ENCODE measurements at regions not wholly inside any gene's neighbourhood (a gene's known extent, or its start where the extent isn't known, plus 50 kb on each side); places are given as distances from the start of the nearest gene placed in this dataset.

DNA sequence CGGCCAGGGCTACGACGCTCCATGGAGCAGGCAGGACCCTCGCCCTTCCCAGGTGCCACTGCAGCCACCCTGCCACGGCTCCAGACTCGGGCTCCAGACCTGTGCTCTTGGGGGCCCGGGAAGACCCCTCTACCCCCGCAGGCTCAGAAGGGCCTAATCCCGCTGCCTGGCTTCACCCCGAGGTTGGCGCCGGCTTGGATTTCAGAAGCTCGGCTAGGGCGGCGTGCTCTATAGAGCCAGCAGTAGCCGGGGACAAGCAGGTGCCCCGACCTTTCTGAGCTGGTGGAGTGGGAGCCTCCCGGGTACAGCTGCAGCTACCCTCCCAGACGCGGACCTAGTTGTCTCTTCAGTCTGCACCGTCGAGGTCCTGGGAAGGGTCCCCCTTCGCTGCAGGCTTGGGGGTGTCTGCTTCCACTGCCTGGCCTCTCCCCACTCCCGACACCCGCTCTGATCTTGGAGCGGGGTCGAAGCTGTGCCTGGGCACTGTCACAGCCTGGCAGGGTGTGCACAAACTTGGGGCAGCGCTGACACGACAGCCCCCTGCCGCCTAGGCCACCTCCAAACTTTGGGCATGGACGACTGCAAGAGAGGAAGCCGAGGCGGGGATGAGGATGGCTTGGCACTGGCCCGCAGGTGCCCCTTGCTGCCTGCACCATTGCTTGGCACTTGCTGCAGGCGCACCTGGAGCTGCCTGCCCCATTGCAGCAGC lies 1366.1 kb upstream of the CDH9 start (continued):
- TF ChIP-seq, protein P1, sequence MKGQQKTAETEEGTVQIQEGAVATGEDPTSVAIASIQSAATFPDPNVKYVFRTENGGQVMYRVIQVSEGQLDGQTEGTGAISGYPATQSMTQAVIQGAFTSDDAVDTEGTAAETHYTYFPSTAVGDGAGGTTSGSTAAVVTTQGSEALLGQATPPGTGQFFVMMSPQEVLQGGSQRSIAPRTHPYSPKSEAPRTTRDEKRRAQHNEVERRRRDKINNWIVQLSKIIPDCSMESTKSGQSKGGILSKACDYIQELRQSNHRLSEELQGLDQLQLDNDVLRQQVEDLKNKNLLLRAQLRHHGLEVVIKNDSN (IDR thresholded peaks at IDR 0.05; ENCODE audit: borderline replicate concordance, low read depth), result no peak
- no peak for TF ChIP-seq TCF12 (IDR thresholded peaks at IDR 0.05)
- TF ChIP-seq, protein P2, sequence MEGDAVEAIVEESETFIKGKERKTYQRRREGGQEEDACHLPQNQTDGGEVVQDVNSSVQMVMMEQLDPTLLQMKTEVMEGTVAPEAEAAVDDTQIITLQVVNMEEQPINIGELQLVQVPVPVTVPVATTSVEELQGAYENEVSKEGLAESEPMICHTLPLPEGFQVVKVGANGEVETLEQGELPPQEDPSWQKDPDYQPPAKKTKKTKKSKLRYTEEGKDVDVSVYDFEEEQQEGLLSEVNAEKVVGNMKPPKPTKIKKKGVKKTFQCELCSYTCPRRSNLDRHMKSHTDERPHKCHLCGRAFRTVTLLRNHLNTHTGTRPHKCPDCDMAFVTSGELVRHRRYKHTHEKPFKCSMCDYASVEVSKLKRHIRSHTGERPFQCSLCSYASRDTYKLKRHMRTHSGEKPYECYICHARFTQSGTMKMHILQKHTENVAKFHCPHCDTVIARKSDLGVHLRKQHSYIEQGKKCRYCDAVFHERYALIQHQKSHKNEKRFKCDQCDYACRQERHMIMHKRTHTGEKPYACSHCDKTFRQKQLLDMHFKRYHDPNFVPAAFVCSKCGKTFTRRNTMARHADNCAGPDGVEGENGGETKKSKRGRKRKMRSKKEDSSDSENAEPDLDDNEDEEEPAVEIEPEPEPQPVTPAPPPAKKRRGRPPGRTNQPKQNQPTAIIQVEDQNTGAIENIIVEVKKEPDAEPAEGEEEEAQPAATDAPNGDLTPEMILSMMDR (IDR thresholded peaks at IDR 0.05), result no peak

DNA sequence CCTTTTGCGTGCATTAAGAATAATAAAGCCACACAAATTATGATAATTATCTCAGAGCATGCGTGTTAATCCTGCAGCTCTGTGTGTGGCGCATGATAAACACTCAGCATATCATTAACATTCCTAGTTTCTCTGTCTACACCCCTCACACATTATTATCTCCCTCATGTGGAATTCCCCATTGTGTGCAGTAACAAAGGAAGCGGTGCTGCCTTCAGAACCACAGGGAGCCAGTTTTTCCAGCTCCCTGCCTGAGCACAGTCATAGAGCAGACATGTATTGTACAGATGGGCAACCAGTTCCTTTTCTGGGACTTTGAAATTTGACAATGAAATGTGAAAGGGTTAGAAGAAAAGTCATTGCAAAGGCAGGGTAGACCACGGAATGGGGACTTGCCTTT lies 1365.5 kb upstream of the CDH9 start:
- no peak overlapping the region for H3K27ac ChIP-seq (ENCODE audit: low read depth in 2 of 2, low read length in 1 of 2)
- no peak overlapping the region for H2AFZ ChIP-seq (ENCODE audit: low read depth)
- H3K79me2 ChIP-seq (ENCODE audit: insufficient read depth), result no peaks in the 10 kb centered on the region
- H3K36me3 ChIP-seq (replicated peaks in 1 of 2; ENCODE audit: control insufficient read depth in 1 of 2, insufficient read depth in 2 of 2, low read length in 1 of 2), result no peaks in the 10 kb centered on the region
- H3F3A ChIP-seq (replicated peaks; ENCODE audit: insufficient read depth), result no peaks in the 10 kb centered on the region
- no peak overlapping the region for H3K9ac ChIP-seq
- H3K27me3 ChIP-seq (ENCODE audit: insufficient read depth), result no peaks in the 10 kb centered on the region
- TF ChIP-seq RAD21 (IDR thresholded peaks at IDR 0.05; ENCODE audit: low read length), result no peak
- no peak for TF ChIP-seq EP300 (IDR thresholded peaks at IDR 0.05; ENCODE audit: borderline replicate concordance in 1 of 2, low read depth in 1 of 2, low read length in 1 of 2)
- TF ChIP-seq RXRA (IDR thresholded peaks at IDR 0.05; ENCODE audit: borderline replicate concordance, low read depth), result no peak
- TF ChIP-seq CHD2 (IDR thresholded peaks at IDR 0.05; ENCODE audit: low read length, partially characterized antibody), result no peak
- TF ChIP-seq FOXJ3 (CRISPR knock-in tag; IDR thresholded peaks at IDR 0.05), result no peak
- TF ChIP-seq, protein P3, sequence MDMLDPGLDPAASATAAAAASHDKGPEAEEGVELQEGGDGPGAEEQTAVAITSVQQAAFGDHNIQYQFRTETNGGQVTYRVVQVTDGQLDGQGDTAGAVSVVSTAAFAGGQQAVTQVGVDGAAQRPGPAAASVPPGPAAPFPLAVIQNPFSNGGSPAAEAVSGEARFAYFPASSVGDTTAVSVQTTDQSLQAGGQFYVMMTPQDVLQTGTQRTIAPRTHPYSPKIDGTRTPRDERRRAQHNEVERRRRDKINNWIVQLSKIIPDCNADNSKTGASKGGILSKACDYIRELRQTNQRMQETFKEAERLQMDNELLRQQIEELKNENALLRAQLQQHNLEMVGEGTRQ (IDR thresholded peaks at IDR 0.05; ENCODE audit: borderline replicate concordance, low read depth, low read length), result no peak
- TF ChIP-seq MAX (IDR thresholded peaks at IDR 0.05; ENCODE audit: low read depth), result no peak
- no peak for TF ChIP-seq ZBTB33 (IDR thresholded peaks at IDR 0.05; ENCODE audit: borderline replicate concordance, low read depth)
- TF ChIP-seq TCF12 (IDR thresholded peaks at IDR 0.05), result no peak
- TF ChIP-seq, protein P1 (IDR thresholded peaks at IDR 0.05; ENCODE audit: borderline replicate concordance, low read depth), result no peak
- TF ChIP-seq NFIC (IDR thresholded peaks at IDR 0.05; ENCODE audit: borderline replicate concordance), result no peak
- no peak for TF ChIP-seq SIN3A (IDR thresholded peaks at IDR 0.05; ENCODE audit: borderline replicate concordance, low read depth, low read length)
- no peak for TF ChIP-seq JUND (IDR thresholded peaks at IDR 0.05)
- TF ChIP-seq IRF3 (IDR thresholded peaks at IDR 0.05; ENCODE audit: low read depth, low read length), result no peak
- TF ChIP-seq, protein P2 (IDR thresholded peaks at IDR 0.05), result no peak
- no peak for TF ChIP-seq FOXM1 (IDR thresholded peaks at IDR 0.05; ENCODE audit: low read depth)
- TF ChIP-seq RFX5 (IDR thresholded peaks at IDR 0.05; ENCODE audit: low read length), result no peak
- ChIA-PET POLR2A (no interaction called here), CTCF (no interaction called here)
- no peak overlapping the region for H3K4me2 ChIP-seq
- 19% methylated on average over 5 of the region's 5 CpGs for WGBS (ENCODE audit: low lambda C conversion rate)
- no peaks in the 10 kb centered on the region for H3K9me3 ChIP-seq
- H3K9me2 ChIP-seq, result no peaks in the 10 kb centered on the region
- H3K4me3 ChIP-seq (ENCODE audit: low read depth in 2 of 2, low read length in 1 of 2), result no peak overlapping the region
- no peak for DNase-seq
- no peaks in the 10 kb centered on the region; a peak in 1 of 4 replicates for H3K4me1 ChIP-seq (ENCODE audit: control insufficient read depth in 1 of 2, insufficient read depth in 2 of 2, low read depth in 1 of 2, low read length in 1 of 2)
- H4K20me1 ChIP-seq (ENCODE audit: insufficient read depth), result no peaks in the 10 kb centered on the region

Data from SK-N-SH (cell line).